ENCODE measurements at regions not wholly inside any gene's neighbourhood (a gene's known extent, or its start where the extent isn't known, plus 50 kb on each side); places are given as distances from the start of the nearest gene placed in this dataset.
"Not testable (repeated sequence)": the region's sequence is repeated elsewhere in the genome, so short reads cannot be mapped to it uniquely, and the experiment has no call there.

DNA sequence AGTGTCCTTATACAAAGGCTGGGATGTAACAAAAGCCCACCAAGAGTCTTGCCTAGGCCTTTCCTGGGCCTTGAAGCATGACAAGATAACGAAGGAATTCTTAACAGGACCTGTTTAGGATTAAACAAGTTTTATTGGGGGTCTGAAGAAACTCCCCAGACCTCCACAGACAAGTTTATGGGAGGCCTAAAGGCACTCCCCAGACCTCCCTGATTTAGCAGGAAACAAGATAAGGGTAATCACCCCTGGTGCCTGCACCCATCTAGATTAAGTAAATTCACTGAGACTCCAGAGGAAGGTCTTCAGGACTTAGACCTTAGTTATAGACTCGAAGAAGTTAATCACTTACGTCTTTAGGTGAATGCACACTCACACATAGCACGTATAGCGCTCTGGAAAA lies 208.4 kb upstream of the SMLR1 start:
- TF ChIP-seq, protein P1, sequence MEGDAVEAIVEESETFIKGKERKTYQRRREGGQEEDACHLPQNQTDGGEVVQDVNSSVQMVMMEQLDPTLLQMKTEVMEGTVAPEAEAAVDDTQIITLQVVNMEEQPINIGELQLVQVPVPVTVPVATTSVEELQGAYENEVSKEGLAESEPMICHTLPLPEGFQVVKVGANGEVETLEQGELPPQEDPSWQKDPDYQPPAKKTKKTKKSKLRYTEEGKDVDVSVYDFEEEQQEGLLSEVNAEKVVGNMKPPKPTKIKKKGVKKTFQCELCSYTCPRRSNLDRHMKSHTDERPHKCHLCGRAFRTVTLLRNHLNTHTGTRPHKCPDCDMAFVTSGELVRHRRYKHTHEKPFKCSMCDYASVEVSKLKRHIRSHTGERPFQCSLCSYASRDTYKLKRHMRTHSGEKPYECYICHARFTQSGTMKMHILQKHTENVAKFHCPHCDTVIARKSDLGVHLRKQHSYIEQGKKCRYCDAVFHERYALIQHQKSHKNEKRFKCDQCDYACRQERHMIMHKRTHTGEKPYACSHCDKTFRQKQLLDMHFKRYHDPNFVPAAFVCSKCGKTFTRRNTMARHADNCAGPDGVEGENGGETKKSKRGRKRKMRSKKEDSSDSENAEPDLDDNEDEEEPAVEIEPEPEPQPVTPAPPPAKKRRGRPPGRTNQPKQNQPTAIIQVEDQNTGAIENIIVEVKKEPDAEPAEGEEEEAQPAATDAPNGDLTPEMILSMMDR (IDR thresholded peaks at IDR 0.05), result not testable (repeated sequence)
- not testable (repeated sequence) for TF ChIP-seq POLR2A (IDR thresholded peaks at IDR 0.05)
